GM23338 (cell line): ENCODE measurements at regions not wholly inside any gene's neighbourhood (a gene's known extent, or its start where the extent isn't known, plus 50 kb on each side); places are given as distances from the start of the nearest gene placed in this dataset.

Source experiments
- ATAC-seq: fragments of 200-7000 bp; cut with Tn5 transposase; 3 replicates; pipeline ENCODE4 v1.9.1; 2020
- DNase-seq: peaks from one replicate; pipeline ENCODE4 v3.0.0-alpha.2; 2015; ENCODE audit warnings: low spot score
- H2AFZ ChIP-seq: fragments of 200-600 bp; sonication (generic); 2 replicates; pipeline ENCODE4 v1.8.0; 2016; ENCODE audit warnings: antibody characterized with exemption, mild to moderate bottlenecking, moderate library complexity
- H3F3A ChIP-seq: fragments of 200-600 bp; sonication (generic); replicated peaks from 2 replicates; pipeline ENCODE4 v1.8.0; 2017; ENCODE audit warnings: antibody characterized with exemption, mixed run types, low read depth
- H3K27ac ChIP-seq: fragments of 200-600 bp; sonication (generic); 2 replicates; pipeline ENCODE4 v1.6.1; 2016; ENCODE audit warnings: low read depth
- H3K27me3 ChIP-seq: fragments of 200-600 bp; sonication (generic); 2 replicates; pipeline ENCODE4 v1.8.0; 2016; ENCODE audit warnings: mild to moderate bottlenecking, mixed run types, moderate library complexity; ENCODE audit not compliant: insufficient read depth
- H3K36me3 ChIP-seq: fragments of 200-600 bp; sonication (generic); 2 replicates; pipeline ENCODE4 v1.8.0; 2016; ENCODE audit warnings: mild to moderate bottlenecking; ENCODE audit not compliant: insufficient read depth
- H3K4me1 ChIP-seq: fragments of 200-600 bp; sonication (generic); 2 replicates; pipeline ENCODE4 v1.8.0; 2016; ENCODE audit warnings: mild to moderate bottlenecking, moderate library complexity; ENCODE audit not compliant: insufficient read depth
- H3K4me2 ChIP-seq: fragments of 200-600 bp; sonication (generic); 2 replicates; pipeline ENCODE4 v1.7.1; 2017; ENCODE audit warnings: mixed run types
- H3K4me3 ChIP-seq: fragments of 200-600 bp; sonication (generic); 2 replicates; pipeline ENCODE4 v1.6.1; 2016; ENCODE audit warnings: mixed run types
- H3K79me2 ChIP-seq: fragments of 200-600 bp; sonication (generic); replicated peaks from 2 replicates; pipeline ENCODE4 v1.8.0; 2017; ENCODE audit warnings: mild to moderate bottlenecking; ENCODE audit not compliant: insufficient read depth
- H3K9me2 ChIP-seq: fragments of 200-600 bp; sonication (generic); 2 replicates; pipeline ENCODE4 v1.8.0; 2017; ENCODE audit not compliant: insufficient read depth
- H4K20me1 ChIP-seq: fragments of 200-600 bp; sonication (generic); replicated peaks from 2 replicates; pipeline ENCODE4 v1.8.0; 2017; ENCODE audit warnings: mild to moderate bottlenecking; ENCODE audit not compliant: insufficient read depth
- H3K27ac Mint-ChIP-seq: 2 replicates; pipeline ENCODE4 v1.8.0; 2020; ENCODE audit warnings: inconsistent platforms, mild to moderate bottlenecking, moderate library complexity, mixed read lengths
- H3K27me3 Mint-ChIP-seq: 3 replicates; pipeline ENCODE4 v1.8.0; 2022; ENCODE audit warnings: low read depth, mild to moderate bottlenecking, moderate library complexity, mixed read lengths, inconsistent platforms; ENCODE audit not compliant: insufficient read depth, poor library complexity
- H3K36me3 Mint-ChIP-seq: 3 replicates; pipeline ENCODE4 v1.8.0; 2021; ENCODE audit warnings: low read depth, mild to moderate bottlenecking, inconsistent platforms, moderate library complexity, mixed read lengths
- H3K4me1 Mint-ChIP-seq: 3 replicates; pipeline ENCODE4 v1.8.0; 2020; ENCODE audit warnings: mild to moderate bottlenecking, inconsistent platforms, mixed read lengths
- H3K4me3 Mint-ChIP-seq: 3 replicates; pipeline ENCODE4 v1.8.0; 2021; ENCODE audit warnings: moderate library complexity, mild to moderate bottlenecking, inconsistent platforms, mixed read lengths
- H3K9me3 Mint-ChIP-seq: 3 replicates; pipeline ENCODE4 v1.8.0; 2020; ENCODE audit warnings: moderate library complexity, mild to moderate bottlenecking, inconsistent platforms, mixed read lengths
- CTCF ChIP-seq, 2 experiments: fragments of 200-600 bp in 1 of 2; sonication (generic) in 1 of 2; conservative IDR thresholded peaks; 2 replicates each; pipeline versions ENCODE4 v1.5.1 to v1.6.1; 2016 to 2017; ENCODE audit warnings: antibody characterized with exemption in 2 of 2, low read depth in 2 of 2, mild to moderate bottlenecking in 2 of 2, moderate library complexity in 1 of 2
- ETS1 ChIP-seq: IDR thresholded peaks from 2 replicates; pipeline ENCODE4 v1.6.1; 2016; ENCODE audit warnings: antibody characterized with exemption
- EZH2 ChIP-seq: fragments of 200-600 bp; sonication (generic); IDR thresholded peaks from one replicate; pipeline ENCODE4 v1.8.0; 2017; ENCODE audit warnings: antibody characterized with exemption, mild to moderate bottlenecking, low read depth; ENCODE audit not compliant: unreplicated experiment
- EZH2phosphoT487 ChIP-seq: fragments of 200-600 bp; sonication (generic); IDR thresholded peaks from one replicate; pipeline ENCODE4 v1.8.1; 2018; ENCODE audit warnings: antibody characterized with exemption; ENCODE audit not compliant: unreplicated experiment
- JUNB ChIP-seq: IDR thresholded peaks from one replicate; pipeline ENCODE4 v1.6.1; 2016; ENCODE audit warnings: antibody characterized with exemption; ENCODE audit not compliant: unreplicated experiment
- NANOG ChIP-seq: IDR thresholded peaks from 2 replicates; pipeline ENCODE4 v1.6.1; 2016; ENCODE audit warnings: antibody characterized with exemption, borderline replicate concordance
- POLR2AphosphoS5 ChIP-seq: IDR thresholded peaks from 2 replicates; pipeline ENCODE4 v1.6.1; 2016; ENCODE audit warnings: antibody characterized with exemption, low read depth
- ZNF114 ChIP-seq: fragments of 250-450 bp; sonication (Bioruptor Pico); IDR thresholded peaks from 2 replicates; pipeline ENCODE4 v1.5.0; 2020; ENCODE audit warnings: mild to moderate bottlenecking, moderate library complexity
- ZNF331 ChIP-seq: fragments of 250-450 bp; sonication (Bioruptor Pico); IDR thresholded peaks from 2 replicates; pipeline ENCODE4 v1.5.0; 2020; ENCODE audit warnings: low read depth, mild to moderate bottlenecking, moderate library complexity
- ZNF462 ChIP-seq: fragments of 250-450 bp; sonication (Bioruptor Pico); IDR thresholded peaks from 2 replicates; pipeline ENCODE4 v1.5.0; 2020; ENCODE audit warnings: mild to moderate bottlenecking, moderate library complexity

GRCh38 chr2:149860276-149860921, 272.8 kb upstream of the MMADHC start:
- H3K4me3 ChIP-seq: no peak overlapping the region
- Mint-ChIP-seq H3K4me3 (no peak overlapping the region), H3K4me1 (0 out of 3 replicates have a peak, but pooled peaks cover 2% of the 10 kb centered on the region), H3K27ac (no peak overlapping the region), H3K27me3 (no peaks in the 10 kb centered on the region), H3K9me3 (peaks cover 11% of the 10 kb centered on the region), H3K36me3 (peaks cover 3% of the 10 kb centered on the region; the same call in 2 of the 3 replicates)
- H3K27ac ChIP-seq: no peak overlapping the region
- TF ChIP-seq NANOG (no peak), ZNF331 (CRISPR knock-in tag) (no peak)
- H3F3A ChIP-seq: no peaks in the 10 kb centered on the region
- ATAC-seq: no peak
- H3K9me2 ChIP-seq: peaks cover 4% of the 10 kb centered on the region; the same call in 1 of the 2 replicates
- H4K20me1 ChIP-seq: no peaks in the 10 kb centered on the region
- H3K79me2 ChIP-seq: no peaks in the 10 kb centered on the region
- peak overlapping the region; percentile 63; the same call in 1 of the 2 replicates for H2AFZ ChIP-seq
- H3K4me2 ChIP-seq: no peak overlapping the region
- no peak for DNase-seq
- no peaks in the 10 kb centered on the region for H3K36me3 ChIP-seq
- no peaks in the 10 kb centered on the region for H3K4me1 ChIP-seq
- H3K27me3 ChIP-seq: no peaks in the 10 kb centered on the region

GRCh38 chr2:149858901-149859634, 271.5 kb upstream of the MMADHC start:
- no peak for ATAC-seq
- H3K27ac Mint-ChIP-seq: no peak overlapping the region

More at GRCh38 chr2:149858901-149859634, 271.5 kb upstream of the MMADHC start:
- peaks cover 3% of the 10 kb centered on the region; the same call in 2 of the 3 replicates for H3K36me3 Mint-ChIP-seq
- no peaks in the 10 kb centered on the region for H3K27me3 Mint-ChIP-seq
- peaks cover 11% of the 10 kb centered on the region for H3K9me3 Mint-ChIP-seq
- Histone ChIP-seq H3K27ac (no peak overlapping the region), H3K79me2 (no peaks in the 10 kb centered on the region), H4K20me1 (no peaks in the 10 kb centered on the region), H3K27me3 (no peaks in the 10 kb centered on the region), H2AFZ (no peak overlapping the region), H3K9me2 (peaks cover 4% of the 10 kb centered on the region; the same call in 1 of the 2 replicates), H3K4me3 (no peak overlapping the region), H3K36me3 (no peaks in the 10 kb centered on the region), H3K4me1 (no peaks in the 10 kb centered on the region), H3K4me2 (no peak overlapping the region), H3F3A (no peaks in the 10 kb centered on the region)
- no peak overlapping the region for H3K4me3 Mint-ChIP-seq
- TF ChIP-seq ZNF462 (no peak), POLR2AphosphoS5 (no peak), CTCF (conservative IDR thresholded peaks at IDR 0.05; ENCODE audit: low read depth in 2 of 2) (no peak), JUNB (no peak), EZH2phosphoT487 (no peak), ZNF114 (CRISPR knock-in tag) (no peak), ETS1 (no peak), EZH2 (no peak), NANOG (no peak)
- no peak for DNase-seq
- 0 out of 3 replicates have a peak, but pooled peaks cover 2% of the 10 kb centered on the region for H3K4me1 Mint-ChIP-seq
